Esophagus squamous epithelium (tissue), 4 donors: ENCODE measurements at regions not wholly inside any gene's neighbourhood (a gene's known extent, or its start where the extent isn't known, plus 50 kb on each side); places are given as distances from the start of the nearest gene placed in this dataset.

Source experiments
- CTCF ChIP-seq, 6 experiments: fragments of 450-650 bp in 4 of 6; fragments of 200-600 bp in 2 of 6; sonication (generic) in 2 of 6; IDR thresholded peaks; one replicate each; pipeline ENCODE4 v1.5.1; 2016 to 2019; ENCODE audit warnings: antibody characterized with exemption in 6 of 6, mild to moderate bottlenecking in 4 of 6, moderate library complexity in 4 of 6
- POLR2A ChIP-seq, 4 donors: fragments of 450-650 bp; IDR thresholded peaks; one replicate each; pipeline ENCODE4 v1.6.1; 2017; ENCODE audit warnings: antibody characterized with exemption in 4 of 4, mild to moderate bottlenecking in 4 of 4, moderate library complexity in 3 of 4

- TF ChIP-seq CTCF (IDR thresholded peaks at IDR 0.05) (no peak), POLR2A (IDR thresholded peaks at IDR 0.05) (no peak)
Observed at GRCh38 chr14:89673512-89674225, 256.6 kb upstream of the FOXN3 start.
